ENCODE measurements at regions not wholly inside any gene's neighbourhood (a gene's known extent, or its start where the extent isn't known, plus 50 kb on each side); places are given as distances from the start of the nearest gene placed in this dataset.
"Not testable (repeated sequence)": the region's sequence is repeated elsewhere in the genome, so short reads cannot be mapped to it uniquely, and the experiment has no call there.

DNA sequence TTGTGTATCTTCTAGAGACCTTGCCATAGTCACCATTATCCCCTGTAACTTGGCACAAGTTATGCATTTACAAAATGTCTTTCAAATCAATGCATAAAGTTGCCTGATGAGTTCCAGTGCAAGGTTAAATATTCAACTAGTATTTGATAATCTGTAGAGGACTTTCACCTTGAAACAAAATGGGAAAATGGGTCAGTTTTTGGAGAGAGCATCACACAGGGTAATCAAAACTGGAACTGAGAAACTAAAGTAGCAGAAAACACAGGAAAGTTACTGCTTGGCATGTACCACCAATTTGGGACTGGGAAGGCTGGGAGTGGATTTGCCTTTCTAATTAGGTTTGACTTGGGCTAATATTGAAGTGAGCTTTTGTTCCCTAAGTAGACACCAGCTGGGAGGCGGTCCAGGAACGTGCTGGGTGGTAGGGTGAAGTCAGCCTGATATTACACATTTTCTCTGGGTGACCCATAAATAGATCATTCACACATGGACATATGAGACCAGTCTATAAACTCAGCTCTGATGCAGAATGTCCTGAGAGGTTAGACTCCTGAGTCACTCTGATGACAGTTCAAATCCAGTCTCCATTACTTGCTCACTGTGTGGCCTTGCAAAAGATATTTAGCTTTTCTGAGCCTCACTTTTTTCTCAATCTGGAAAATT is 152.3 kb downstream of the PCTP start:
- DNase-seq (ENCODE audit: low spot score) = no peak

DNA sequence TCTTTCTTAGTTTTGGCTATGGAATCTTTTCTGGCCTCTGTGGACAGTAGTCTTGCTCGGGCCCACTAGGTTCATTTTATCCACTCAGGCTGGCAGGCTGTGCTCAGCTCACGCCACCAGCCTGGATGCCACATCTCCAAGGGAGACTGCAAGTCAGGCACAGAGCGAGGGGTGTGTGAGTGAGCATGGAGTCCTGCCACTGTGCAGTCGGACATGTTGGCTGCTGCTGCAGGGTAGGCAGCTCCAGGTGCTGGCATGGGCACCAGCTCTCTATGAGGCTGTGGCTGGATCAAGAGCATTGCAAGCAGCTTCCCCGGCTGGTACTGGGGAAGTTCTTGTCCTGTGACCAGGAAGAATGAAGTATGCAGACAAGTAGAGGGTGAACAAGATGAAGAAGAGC is 158.9 kb downstream of the PCTP start:
- no peak for DNase-seq (ENCODE audit: low spot score)

DNA sequence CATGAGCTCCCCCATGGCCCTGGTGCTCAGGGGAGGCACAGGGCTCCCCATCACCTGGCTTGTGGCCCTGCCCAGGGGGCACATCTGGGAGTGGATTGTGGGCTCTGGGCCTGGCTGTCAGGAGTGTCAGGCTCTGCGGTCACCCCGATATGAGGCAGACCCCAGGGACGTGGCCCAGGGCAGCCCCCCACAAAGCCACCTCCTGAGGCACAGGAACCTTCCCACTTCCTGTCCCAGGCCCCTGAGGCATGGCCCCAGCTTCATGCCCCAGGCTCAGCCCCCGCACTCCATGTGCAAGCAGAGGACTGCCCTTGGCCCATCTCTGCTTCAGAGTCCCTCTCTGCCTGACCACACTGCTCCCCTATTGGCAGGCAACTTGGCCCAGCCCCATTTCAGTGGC is 160.3 kb downstream of the PCTP start:
- no peak for DNase-seq (ENCODE audit: low spot score)

DNA sequence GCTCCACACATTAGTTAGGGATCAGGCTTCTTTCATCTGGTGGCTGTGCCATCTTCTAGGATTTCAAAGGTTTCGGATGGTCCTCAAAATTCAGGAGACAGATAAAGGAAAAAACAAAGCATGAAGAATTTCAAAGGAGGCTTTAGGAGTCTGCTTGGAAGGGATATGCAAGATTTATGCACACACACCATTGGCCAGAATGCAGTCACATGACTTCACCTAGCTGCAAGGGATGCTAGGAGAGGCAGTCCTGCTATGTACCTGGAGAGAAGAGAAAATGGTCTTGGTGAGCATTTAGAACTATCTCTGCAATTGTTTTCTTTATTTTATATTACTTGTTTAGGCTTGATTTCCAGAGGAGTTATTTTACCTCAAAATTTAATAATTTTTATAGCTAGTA is 174.6 kb downstream of the PCTP start:
- no peak for DNase-seq (ENCODE audit: low spot score)

DNA sequence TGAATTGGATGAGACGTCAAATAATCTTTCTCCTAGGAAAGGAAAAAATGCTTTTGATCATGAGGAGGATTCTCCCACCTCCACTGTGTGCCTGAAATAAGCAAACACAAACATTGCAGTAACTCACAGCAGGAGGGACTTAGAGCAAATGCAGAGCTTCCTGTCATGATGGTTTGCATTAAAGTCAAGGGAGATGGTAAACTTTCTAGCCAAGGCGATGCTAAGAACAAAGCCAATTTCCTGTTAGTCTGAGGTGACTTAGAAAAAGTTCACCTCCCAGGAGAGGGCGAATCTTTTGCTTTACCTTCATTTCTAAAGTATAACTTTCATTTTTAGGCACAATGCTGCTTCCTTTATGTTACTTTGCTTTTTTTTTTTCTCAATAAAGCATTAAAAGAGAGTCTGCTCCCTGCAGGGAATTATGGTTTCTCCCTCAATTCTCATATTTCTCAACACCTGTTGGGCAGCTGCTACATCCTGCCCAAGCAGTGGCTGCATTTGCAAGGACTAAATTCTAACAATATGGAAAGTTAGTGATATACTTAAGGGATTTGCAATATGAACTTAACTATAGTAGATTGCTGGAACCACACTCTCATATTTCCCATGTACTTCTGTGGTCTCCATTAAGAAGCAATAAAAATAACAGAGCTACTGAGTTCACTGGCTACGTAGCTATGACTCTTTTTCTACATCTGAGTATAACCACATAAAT is 175.6 kb downstream of the PCTP start:
- no peak for DNase-seq (ENCODE audit: low spot score)

DNA sequence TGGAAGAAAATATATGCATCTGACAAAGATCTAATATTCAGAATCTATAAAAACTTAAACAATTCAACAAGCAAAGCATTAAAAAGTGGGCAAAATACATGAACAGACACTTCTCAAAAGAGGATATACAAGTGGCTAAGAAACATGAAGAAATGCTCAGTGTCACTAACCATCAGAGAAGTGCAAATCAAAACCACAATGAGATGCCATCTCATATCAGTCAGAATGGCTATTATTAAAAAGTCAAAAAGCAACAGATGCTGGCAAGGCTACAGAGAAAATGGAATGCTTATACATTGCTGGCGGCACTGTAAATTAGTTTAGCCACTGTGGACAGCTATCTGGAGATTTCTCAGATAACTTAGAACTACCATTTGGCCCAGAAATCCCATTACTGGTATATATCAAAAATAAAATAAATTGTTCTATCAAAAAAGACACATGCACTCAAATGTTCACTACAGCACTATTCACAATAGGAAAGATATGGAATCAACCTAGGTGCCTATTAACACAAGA is 179.5 kb downstream of the PCTP start:
- DNase-seq (ENCODE audit: low spot score) = no peak

DNA sequence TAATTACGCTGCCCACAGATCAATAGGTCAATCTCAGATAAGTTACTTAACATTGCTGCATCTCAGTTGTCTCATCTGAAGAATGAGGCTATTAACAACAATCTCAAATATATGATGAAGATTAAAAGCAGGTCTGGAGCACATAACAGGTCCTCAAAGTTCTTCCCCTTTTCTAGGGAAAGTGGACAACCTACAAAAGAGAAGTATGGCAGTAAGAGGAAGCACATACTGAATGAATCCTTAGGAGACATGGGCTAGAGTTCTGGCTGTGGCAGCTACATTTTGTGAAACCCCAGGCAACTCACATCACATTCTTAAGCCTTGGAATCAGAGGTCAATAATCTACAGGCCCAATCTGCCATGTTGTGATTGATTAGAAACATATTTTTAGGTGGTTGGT is 180.6 kb downstream of the PCTP start:
- DNase-seq (ENCODE audit: low spot score) = no peak

DNA sequence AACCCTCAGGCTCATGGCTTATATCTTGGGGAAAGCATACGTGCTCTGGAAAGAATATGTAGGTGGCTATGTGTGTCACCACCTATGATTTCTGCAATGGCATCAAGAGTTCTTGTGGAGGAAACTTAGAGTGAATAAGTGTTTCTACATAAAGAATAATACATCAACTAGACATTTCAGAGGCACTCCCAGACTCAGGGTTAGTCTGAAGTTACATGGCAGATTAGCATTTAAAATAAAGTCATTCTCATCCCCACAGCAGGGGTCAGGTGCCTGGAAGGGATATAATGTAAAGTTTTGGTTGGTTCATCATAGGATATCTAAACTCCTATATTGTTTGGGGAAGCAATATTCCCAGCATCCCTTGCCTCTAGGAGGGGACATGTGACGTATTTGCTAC is 182.1 kb downstream of the PCTP start:
- no peak for DNase-seq (ENCODE audit: low spot score)

DNA sequence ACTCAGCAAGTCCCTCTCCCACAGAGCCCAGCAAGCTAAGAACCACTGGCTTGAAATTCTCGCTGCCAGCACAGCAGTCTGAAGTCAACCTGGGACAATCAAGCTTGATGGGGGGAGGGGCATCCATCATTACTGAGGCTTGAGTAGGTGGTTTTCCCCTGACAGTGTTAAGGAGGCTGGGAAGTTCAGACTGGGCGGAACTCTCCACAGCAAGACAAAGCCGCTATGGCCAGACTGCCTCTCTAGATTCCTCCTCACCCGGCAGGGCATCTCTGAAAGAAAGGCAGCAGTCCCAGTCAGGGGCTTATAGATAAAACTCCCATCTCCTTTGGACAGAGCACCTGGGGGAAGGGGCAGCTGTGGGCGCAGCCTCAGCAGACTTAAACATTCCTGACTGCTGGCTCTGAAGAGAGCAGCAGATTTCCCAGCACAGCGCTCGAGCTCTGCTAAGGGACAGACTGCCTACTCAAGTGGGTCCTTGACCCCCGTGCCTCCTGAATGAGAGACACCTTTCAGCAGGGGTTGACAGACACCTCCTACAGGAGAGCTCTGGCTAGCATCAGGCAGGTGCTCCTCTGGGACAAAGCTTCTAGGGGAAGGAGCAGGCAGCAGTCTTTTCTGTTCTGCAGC is 188.4 kb downstream of the PCTP start:
- not testable (repeated sequence) for DNase-seq (ENCODE audit: low spot score)

DNA sequence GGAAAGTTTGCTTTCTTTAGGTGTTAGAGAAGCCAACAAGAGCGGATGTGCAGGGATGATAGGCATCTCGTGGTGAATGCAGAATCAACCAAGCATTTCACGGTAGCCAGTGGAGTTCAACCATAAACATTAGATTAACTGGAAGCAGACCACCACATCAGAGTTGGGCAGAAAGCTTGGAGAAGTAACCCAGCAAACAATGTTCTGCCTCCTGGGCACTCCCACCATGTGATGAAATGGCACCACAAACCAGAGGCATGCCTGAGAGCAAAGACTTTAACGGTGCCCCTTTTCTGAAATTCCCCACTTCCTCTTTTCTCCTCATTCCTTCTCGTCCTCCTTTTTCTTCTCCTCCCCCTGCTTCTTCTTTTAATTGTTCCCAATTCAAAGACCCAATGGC is 193.5 kb upstream of the ANKFN1 start:
- no peak for DNase-seq (ENCODE audit: low spot score)

DNA sequence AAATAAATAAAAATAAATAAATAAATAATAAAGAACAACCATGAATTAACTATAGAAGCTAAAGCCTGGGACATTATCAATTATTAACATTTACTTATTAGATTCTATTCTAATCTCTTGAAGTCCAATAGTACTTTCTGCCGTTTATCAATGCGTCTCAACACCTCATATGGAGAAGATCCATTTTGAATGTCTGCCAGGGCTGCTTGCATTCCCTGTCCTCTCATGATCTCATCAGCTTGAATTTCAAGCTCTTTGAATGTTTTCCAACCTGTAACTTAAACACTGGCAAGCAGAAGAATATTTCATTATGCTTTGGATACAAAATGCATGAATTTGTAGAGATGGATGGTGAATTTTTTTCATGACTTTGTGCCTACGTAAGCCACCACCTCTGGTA is 191.9 kb upstream of the ANKFN1 start:
- no peak for DNase-seq (ENCODE audit: low spot score)

DNA sequence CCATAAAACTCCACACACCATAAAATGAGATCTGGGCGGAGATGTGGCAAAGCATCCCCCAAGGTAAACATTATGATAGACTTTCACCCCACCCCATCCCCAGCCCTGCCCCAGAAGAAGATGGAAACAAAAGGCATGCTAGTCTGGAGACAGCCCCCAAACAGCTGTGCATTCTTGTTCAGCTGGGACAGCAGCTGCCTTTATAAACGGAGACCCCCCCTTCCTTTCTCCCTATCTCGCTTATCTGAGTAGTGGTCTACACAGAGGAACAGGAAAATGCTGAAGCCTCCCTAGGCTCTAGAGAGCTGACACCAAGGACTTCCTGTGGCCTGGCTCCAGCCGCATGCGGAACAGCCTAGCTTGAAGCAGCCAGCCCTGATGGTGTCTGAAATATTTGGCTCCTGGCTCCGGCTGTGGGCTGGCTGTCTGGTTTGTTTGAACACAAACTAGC is 190.3 kb upstream of the ANKFN1 start:
- no peak for DNase-seq (ENCODE audit: low spot score)

DNA sequence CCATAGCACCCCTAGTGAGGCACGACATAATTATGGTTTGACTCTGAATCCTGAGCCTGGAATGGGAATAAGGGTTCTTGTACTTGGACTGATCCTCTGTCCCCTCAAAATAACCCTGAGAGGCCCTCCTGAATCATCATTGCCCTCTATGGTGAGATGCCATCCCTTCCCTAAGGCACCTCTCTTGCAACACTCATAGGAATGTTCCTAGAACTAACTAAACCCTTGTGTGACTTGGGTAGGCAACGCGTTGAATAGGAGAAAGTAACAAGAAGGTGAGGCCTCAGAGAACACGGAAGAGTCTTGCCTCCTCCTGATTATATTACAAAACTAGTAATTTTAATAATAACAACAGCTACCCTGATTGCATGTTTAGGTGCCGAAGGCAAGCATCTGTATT is 189.1 kb upstream of the ANKFN1 start:
- no peak for DNase-seq (ENCODE audit: low spot score)

DNA sequence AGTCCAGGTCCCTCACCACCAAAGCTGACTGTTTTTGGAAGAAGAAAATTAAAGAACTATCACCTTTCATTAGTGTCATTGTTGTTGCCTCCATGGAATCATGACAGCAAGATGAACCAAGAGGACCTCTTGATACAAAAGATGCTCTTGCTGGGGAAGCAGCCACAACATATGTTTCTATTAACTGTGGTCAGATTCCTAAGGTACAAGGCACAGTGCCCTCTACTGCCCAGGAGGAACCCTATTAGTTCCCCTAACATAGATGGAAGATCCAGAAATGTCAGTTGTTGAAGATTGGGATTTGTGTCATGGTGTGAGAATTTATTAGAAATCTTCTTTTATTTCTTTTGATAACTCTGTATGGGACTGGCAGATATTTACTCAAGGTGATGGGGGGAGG is 188.2 kb upstream of the ANKFN1 start:
- no peak for DNase-seq (ENCODE audit: low spot score)

DNA sequence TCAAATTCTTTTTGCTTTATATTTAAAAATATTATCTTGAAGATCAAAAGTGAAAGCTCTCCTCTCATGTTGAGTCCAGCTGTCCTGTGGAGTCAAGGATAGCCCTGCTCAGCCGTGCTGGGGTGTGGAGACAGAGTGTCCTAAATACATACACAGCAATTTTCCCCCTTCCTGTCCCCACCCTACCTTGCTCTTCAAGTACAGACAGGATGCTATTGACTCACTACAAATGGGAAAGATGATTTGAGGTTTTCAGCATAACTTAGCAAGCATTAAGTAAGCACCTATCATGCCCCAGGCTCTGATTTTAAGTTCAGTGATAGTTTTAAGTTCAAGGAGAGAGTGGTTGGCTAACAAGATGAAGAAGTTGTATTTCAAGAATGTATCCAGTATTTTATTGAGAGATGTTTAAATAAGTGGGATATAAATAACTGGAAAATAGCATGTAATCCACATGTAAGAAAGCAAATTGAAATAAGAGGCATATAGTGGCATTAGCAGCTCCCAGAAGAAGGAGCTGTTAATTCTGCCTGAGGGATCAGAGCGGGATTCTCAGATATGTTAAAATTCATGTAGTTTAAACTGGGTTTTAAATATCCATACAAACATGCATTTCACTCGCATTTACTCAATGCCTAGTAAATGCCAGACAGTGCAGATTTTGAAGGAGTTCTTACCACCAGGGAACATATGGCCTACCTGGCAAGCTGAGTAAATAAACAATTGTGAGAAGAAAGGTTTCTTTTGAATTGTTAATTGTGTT is 183.5 kb upstream of the ANKFN1 start:
- DNase-seq (ENCODE audit: low spot score) = no peak

DNA sequence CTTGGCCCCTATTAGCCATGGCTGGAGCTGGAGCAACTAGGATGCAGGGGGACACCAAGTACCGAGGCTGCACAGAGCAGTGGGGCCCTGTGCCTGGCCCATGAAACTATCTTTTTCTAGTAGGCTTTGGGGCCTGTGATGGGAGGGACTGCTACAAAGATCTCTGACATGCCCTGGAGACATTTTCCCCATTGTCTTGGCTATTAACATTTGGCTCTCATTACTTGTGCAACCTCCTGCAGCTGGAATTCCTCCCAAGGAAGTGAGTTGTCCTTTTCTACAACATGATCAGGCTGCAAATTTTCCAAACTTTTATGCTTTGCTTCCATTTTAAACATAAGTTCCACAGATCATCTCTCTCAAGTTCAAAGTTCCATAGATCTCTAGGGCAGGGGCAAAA is 174.7 kb upstream of the ANKFN1 start:
- DNase-seq (ENCODE audit: low spot score) = no peak

DNA sequence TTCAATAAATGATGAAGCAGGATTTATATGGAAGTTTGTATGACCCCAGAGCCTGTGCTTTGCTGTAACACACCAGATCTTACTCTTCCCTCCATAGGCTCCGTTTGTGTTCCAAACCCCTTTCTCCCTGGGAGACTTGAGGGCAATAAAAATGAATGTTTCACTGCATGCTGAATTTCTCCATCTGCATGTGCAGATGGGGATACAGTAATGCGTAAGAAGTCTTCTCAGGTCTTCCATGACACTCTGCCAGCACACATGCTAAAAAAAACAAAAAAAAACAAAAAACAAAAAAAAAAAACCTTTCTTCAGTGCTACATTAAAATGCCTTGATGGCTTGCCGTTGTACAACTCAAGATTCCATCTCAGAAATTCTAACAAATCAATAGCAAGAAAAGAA is 170.2 kb upstream of the ANKFN1 start:
- DNase-seq (ENCODE audit: low spot score) = no peak

DNA sequence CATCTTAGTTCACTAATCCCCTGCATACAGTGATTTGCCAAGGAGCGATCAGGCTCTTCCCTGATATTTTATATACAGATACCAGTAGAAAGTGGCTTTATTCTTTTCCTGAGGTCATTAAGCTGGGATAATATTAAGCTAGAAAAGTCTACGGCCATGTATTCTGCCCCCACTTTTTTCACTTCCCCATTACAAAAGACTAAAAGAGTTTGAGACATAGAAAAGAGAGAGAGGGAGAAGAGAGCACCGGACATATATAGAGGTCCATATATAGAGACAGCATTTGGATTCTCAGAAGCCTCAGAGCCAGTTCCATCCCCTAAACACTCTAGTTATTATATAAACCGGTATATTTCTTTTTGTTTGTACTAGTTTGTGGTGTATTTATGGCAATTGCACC is 166.5 kb upstream of the ANKFN1 start:
- no peak for DNase-seq (ENCODE audit: low spot score)

DNA sequence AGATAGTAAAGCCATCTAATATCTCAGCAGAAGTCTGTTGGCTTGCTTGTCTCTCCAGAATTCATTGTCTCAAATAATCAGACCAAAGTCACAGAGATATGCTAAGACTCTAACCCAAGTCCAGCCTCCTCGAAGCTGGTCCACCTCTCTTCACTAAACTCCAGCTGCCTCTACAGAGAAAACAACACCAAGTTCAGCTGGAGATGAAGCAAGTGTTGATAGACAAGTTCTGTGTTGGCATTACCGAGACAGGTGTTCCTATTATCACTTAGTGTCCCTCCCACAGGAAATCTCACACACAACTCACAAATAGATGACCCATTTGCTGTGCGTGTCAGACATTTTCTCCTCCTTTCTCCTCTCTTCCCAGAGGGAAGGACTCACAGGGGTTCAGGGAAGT is 164.4 kb upstream of the ANKFN1 start:
- no peak for DNase-seq (ENCODE audit: low spot score)

DNA sequence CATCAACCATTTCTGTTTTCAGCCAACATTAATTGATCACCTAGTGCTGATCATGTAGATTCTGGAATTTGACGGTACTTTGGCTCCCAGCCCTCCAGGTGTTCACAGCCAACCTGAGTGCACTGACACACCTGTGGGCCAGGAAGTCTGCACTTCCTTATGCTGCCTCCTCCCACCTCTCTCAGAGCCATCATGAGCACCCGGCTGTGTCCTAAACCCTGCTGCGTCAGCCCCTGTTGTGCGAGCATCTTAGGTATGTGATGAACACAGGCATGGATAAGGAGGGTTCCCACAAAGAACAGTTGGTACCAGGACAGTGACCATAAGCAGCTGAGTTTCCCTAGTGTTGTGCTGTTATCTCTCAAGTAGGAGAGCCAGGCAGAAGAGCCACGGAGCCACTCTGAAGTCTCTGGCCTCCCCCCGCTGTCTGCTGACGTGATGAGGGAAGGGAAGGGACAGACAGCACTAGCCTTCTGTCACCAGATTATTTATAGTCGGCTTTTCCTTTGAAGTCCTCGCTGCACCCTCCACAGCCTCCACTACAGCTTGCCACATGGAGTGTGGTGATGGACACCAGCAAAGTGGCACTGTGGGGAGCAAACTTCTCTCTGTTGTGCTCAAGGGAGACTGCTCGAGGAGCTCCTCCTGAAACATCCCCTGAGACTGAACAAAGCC is 162.8 kb upstream of the ANKFN1 start:
- DNase-seq (ENCODE audit: low spot score) = no peak

DNA sequence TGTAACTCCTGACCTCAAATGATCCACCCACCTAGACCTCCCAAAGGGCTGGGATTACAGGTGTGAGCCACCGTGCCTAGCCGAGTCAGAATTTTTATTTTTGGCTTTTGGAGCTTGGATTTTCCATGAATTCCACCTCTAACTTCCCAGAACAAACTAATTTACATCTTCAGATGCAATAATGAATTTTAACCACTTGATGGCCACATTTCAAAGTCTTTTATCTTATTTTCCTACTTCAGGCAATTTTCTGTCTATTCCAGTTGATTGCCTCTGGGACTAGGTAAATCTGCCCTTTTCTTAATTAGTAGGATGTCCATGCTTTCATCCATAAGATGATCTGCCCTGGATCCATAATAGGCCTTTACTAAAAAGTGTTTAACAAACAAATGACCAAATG is 156.4 kb upstream of the ANKFN1 start:
- DNase-seq (ENCODE audit: low spot score) = no peak

DNA sequence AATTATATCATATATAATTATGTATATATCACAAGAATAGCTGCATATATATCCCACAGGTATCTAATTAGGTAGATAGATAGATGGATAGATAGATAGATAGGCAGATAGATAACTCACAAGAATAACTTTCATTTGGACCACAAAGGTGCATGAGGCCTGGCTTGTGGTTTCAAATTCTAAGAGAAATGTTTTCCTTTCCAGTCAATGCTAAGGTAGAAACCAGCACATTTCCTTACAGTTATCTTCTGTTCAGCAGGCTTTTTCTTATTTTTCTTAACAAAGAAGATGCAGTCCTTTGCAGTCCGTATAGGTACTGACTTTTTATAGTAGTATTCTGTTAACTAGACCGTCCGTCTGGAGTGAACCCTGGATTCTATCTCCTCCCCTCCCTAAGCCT is 152.9 kb upstream of the ANKFN1 start:
- no peak for DNase-seq (ENCODE audit: low spot score)
